GM10248 (cell line): ENCODE measurements at regions not wholly inside any gene's neighbourhood (a gene's known extent, or its start where the extent isn't known, plus 50 kb on each side); places are given as distances from the start of the nearest gene placed in this dataset.

Source experiments
- CTCF ChIA-PET: fragments of 300-600 bp; sonication (Branson Sonifier 250); formaldehyde crosslinking; extraction: SDS; loops from one replicate; lab custom pipeline; 2021; ENCODE audit warnings: antibody characterized with exemption; lab: Yijun Ruan, JAX
- POLR2A ChIA-PET: fragments of 350-650 bp; sonication (Branson Sonifier 250); formaldehyde crosslinking; extraction: SDS; loops from one replicate; lab custom pipeline; 2020; ENCODE audit warnings: antibody characterized with exemption; lab: Yijun Ruan, JAX
- DNase-seq: peaks from one replicate; pipeline ENCODE4 v3.0.0; 2012; ENCODE audit errors: extremely low spot score
- CTCF ChIP-seq: IDR thresholded peaks from 2 replicates; pipeline ENCODE4 v1.5.1; 2012; ENCODE audit warnings: mild to moderate bottlenecking, low read depth; ENCODE audit errors: extremely low read depth, missing control alignments, control extremely low read depth

- POLR2A ChIA-PET: no interaction called here
- no peak for TF ChIP-seq CTCF
- CTCF ChIA-PET: no interaction called here
- DNase-seq: no peak
Observed at GRCh38 chr4:96736352-96736889, 896.5 kb downstream of the PDHA2 start.

- TF ChIP-seq CTCF: no peak
- CTCF ChIA-PET: interaction anchor here (0.7 kb wide), 1 partner anchor 67 kb away, joined by 3 read pairs; no protein-coding TSS in a partner anchor
- no peak for DNase-seq
- POLR2A ChIA-PET: no interaction called here
Observed at GRCh38 chr4:96739101-96739500, 899.2 kb downstream of the PDHA2 start.

- DNase-seq: no peak
- ChIA-PET CTCF (no interaction called here), POLR2A (no interaction called here)
- no peak for TF ChIP-seq CTCF
Observed at GRCh38 chr4:96742332-96743014, 902.6 kb downstream of the PDHA2 start.

- POLR2A ChIA-PET: no interaction called here
- CTCF ChIA-PET: interaction anchor here (1.0 to 2.2 kb wide), 4 partner anchors 9 to 32 kb away, joined by 3 to 10 read pairs (median 3); no protein-coding TSS in a partner anchor
- no peak for DNase-seq
- no peak for TF ChIP-seq CTCF
Observed at GRCh38 chr4:96744676-96745075, 904.8 kb downstream of the PDHA2 start.

- TF ChIP-seq CTCF: no peak
- ChIA-PET CTCF (interaction anchor here (1.2 to 2.6 kb wide), 2 partner anchors 9 to 31 kb away, joined by 4 to 10 read pairs; no protein-coding TSS in a partner anchor), POLR2A (no interaction called here)
- no peak for DNase-seq
Observed at GRCh38 chr4:96753216-96753615, 913.3 kb downstream of the PDHA2 start.

GRCh38 chr4:96755569-96756484, 915.9 kb downstream of the PDHA2 start:
- CTCF ChIA-PET: no interaction called here
- DNase-seq: no peak
- TF ChIP-seq CTCF: no peak
- POLR2A ChIA-PET: no interaction called here
